GM20431 (cell line): ENCODE measurements at regions not wholly inside any gene's neighbourhood (a gene's known extent, or its start where the extent isn't known, plus 50 kb on each side); places are given as distances from the start of the nearest gene placed in this dataset.
"Not testable (repeated sequence)": the region's sequence is repeated elsewhere in the genome, so short reads cannot be mapped to it uniquely, and the experiment has no call there.

Experiments
- in situ Hi-C: fragments of 300-500 bp; cut with MseI, MboI; formaldehyde crosslinking; loops from one replicate; pipeline ENCODE4 v1.15.0; 2020; ENCODE audit warnings: low sequenced_read_pairs; ENCODE audit not compliant: unreplicated experiment

DNA sequence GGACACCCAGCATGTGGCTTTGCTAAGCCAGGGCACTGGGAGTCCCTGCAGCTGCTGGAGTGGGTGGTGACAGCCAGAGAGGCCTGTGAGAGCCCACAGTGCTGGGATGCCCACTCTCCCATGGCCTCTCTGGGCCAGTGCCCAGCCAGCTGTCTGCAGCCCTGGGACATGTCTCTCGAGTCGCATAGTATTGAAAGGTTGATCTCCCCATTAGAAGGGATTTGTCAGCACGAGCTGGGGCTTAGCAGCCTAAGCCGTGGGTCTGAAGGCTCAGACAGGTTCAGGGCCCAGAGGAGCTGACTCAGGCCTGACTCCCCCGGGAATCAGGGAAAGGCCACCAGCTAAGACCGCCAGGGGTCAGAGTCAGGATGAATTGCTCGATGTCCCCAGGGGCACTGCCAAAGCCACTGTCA lies 53.5 kb downstream of the FOXD2 start:
- in situ Hi-C loops, result no loop called here

DNA sequence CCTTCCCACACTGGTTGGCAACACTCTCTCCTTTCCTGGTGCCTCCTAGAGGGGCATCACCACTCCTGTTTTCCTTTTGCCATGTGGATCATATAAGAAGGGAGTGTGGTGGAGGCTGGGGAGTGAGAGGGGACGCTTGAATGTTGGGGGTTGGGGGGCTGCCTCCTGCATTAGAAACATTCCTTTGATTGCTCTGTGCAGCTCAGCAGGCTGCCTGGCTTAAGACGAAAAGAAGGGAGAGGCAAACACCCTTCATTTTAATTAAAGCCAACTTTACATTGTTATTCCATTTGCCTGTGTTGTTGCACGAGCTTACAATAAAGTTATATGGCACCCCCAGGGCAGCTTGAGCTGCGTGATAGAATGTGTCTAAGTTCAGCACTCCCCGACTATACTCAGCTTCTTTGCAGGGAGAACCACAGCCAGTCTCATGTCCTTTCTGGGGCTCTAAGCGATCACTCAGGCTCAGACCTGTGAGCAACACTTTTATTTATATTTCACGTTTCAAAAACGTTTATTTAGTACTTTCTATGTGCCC lies 57.4 kb downstream of the FOXD2 start:
- in situ Hi-C loops, result no loop called here

DNA sequence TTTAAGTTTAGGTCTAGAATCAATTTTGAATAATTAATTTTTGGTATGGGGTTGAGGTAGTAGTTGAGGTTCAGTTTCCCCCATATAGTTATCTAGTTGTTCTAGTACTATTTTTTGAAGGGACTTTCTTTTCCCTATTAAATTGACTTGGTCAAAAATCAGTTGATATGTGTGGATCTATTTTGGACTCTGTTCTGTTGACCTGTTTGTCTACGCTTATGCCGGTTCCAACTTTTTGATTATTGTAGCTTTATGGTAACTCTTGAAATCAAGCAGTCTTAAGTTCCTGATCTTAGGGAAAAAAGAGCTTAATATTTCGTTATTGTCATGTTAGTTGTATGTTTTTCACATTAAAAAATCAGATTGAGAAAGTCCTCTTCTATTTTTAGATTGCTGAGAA lies 60.7 kb downstream of the FOXD2 start:
- in situ Hi-C loops, result no loop called here

DNA sequence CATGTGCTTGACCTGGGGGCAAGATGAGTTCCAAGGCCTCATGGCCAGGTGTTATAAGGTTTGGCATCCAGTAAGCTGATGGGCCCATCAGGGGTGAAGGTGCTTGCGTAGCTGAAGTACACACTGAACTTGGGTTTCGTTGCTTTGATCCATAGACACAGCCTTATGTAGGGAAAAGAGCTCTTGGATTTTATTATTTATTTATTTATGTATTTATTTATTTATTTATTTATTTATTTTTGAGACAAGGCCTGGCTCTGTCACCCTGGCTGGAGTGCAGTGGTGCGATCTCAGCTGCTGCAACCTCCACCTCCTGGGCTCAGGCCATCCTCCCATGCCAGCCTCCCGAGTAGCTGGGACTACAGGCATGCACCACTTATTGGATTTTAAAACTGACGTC lies 63.2 kb downstream of the FOXD2 start:
- in situ Hi-C loops, result no loop called here

DNA sequence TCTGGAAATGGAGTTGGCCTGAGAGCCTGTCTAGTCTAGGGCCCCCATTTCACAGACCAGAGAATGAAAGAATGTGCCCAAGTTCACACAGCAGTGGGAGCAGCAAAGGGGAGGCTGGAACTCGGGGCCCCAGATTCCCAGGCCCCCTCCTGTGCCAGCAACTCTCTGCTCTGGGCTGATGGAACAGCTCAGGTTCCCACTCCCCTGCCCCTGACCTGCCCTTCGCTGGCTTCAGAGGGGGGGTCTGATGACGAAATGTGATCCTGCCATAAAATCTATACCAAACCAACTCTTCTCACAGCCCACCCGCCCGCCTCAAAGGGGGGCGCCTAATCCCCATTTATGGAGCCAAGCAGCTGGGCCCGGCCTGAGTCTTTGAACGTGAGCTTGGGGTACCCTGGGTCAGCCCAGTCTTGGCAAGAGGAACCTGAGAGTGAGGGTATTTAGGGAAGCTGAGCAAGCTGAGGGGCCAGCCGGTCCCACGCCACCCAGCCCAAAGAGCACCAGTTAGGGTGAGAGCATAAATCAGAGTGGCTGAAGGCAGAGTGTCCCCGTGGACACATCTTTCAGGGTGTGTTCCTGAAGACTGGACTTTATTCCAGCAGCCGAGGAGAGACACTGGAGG lies 65.0 kb downstream of the FOXD2 start:
- in situ Hi-C loops, result no loop called here

DNA sequence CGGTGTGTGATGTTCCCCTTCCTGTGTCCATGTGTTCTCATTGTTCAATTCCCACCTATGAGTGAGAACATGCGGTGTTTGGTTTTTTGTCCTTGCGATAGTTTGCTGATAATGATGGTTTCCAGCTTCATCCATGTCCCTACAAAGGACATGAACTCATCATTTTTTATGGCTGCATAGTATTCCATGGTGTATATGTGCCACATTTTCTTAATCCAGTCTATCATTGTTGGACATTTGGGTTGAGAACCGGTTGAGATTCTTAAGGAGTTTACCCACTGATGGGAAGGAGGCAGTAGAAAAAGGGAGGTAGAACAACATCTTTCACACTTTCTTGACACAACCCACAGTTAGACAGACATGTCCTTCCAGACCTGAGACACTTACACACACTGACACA lies 67.0 kb downstream of the FOXD2 start:
- in situ Hi-C loops, result not testable (repeated sequence)

DNA sequence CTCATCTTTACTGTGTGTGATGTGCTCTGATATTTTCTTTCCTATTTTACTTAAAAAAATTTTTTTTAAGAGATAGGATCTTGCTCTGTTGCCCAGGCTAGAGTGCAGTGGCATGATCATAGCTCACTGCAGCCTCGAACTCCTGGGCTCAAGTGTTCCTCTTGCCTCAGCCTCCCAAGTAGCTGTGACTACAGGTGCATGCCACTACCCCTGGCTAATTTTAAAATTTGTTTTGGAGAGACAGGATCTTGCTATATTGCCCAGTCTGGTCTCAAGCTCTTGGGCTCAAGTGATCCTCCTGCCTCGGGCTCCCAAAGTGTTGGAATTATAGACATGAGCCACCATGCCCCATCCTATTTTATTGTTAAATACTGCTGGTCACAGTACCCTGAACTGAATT lies 67.4 kb downstream of the FOXD2 start:
- in situ Hi-C loops, result no loop called here

DNA sequence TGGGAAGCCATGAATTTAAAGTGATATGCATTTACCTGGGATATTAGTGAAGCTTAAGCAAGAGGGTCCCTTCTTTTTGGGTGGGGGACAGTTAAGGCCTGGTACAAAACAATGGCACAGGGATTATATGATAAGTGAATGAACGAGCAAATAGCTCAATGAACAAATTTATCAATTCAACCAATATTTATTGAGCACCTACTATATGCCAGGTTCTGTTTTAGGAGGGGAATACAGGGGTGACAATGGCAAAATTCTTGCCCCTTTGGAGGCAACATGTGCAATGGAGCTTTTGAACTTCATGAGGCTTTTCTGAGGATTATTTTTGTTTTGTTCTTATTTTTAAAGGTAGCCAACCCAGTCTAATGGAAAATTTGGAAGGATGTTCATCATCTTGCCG lies 68.2 kb downstream of the FOXD2 start:
- in situ Hi-C loops, result no loop called here

DNA sequence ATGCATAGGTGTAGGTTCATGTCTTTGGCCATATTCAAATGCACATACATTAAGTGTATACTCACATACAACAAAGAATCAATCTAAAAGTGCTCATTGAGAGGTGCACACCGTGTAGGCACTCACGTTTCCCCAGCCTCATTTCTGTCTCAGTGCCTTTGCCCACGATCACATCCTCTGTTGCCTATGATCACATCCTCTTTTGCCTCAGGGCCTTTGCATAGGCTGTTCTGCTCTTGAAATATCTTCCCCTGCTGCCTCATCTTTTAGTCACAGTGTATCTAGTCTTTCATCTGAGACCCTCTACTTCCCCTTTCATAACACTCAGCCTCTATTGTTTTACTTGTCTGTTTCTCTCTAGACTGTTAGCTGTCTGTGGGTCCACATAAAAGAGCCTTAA lies 69.3 kb downstream of the FOXD2 start:
- in situ Hi-C loops, result no loop called here

DNA sequence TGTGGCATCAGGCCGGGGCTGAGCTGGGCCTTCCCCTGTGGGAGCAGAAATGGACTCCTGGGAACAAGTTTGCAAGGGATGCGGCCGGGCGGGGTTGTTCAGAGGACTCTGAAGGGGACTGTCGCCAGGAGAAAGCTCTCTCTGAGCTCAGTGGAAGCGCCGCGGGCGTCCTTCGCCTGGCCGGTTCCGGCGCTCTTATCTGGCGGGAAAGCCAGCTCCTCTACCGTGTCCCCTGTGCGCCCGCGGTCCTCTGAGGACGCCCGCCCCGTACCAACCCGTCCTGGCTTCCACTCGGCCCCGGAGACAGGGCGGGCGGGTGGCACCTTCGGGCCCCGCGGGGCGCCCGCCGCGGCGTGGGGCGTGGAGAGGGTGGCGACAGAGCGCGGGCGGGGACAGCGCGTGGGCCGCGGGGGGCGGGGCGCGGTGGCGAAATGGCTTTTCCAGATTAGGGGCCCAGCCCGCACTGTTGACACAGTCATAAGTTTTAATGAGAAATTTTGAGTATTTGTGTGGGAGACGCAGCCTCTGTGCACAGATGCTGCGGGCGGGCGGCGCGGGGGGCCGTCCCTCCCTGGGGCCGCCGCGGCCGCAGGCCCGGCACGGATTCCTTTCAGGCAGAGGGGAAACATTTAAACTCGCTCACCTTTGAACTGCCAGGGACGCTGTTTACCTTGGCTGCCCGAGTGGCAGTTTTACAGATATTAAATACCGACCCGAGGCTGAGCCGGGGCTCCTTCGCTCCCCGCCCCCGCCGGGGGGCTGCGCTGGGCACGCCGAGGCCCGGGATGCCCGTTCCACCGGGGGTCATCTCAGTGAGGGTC lies 70.2 kb downstream of the FOXD2 start:
- in situ Hi-C loops, result no loop called here

DNA sequence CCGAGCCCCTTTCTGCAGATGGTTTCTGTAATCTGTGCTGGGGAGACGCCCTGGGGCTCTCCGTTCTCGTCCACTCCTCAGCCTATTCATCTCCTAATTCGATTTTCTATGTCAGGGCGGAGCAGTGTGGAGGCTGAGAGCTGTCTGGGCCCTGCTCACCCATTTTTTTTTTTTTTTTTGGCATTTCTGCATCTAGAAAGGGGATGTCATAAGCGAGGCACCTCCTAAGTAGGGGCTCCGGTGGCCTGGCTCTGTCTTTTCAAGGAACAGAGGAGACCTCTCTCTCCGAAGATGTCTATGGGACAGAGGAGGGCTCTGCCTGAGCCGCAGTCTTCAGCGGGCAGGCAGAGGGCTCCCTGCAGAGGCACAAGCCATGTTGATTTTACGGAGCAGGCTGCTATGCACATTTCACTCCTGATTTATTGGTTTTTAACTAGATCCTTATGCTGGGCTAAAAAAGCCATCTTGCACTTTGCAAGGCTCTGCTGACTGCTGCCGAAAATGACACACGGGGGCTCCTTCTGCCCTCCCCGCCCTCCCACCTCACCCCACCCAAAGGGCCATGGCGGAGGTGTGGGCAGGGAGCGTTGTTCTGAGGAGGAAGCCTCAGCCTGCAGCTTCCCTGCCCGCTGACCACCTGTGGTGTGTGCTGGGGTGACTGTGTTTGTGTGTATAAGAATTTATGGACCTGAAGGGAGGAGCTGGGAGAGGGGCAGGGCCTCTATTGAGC lies 71.0 kb downstream of the FOXD2 start:
- in situ Hi-C loops, result no loop called here

DNA sequence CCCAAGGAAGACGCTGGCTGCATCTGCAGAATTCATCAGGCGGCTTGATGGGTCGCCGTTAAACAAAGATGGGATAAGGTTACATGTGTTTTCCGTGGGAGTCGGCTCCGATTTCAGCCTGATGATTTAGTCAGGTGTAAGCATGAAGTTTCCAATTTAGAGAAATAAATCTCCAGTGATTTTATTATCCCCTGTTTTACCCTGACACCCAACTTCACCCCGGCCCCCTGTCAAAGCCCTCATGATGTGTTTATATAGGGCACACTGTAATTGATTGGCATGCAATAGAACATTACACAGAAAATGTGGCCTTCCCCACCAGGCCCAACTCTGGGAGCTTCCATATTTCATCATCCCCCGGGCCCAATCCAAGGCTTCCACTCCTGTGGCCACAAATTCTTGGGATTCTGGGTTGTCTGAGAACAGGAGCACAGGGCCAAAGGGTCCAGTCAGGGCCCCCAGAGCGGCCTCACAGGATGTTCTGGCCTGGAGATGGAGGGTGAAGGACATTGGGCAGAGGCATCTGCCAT lies 72.5 kb downstream of the FOXD2 start:
- in situ Hi-C loops, result no loop called here

DNA sequence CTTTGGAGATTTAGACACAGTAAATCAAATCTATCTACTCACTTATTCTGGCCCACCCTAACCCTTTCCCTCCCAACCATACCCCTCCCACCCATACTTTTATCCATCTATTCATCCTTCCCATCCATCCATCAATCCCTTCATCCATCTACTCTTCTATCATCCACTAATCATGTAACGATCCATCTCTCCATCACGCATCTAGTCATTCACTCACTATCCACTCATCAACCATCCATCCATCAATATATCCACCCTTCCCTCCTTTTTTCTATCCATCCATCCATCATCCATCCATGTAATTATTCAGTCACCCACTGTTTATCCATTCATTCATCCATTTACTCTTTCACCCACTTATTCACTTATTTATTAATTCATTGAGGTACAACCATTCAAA lies 74.0 kb downstream of the FOXD2 start:
- in situ Hi-C loops, result no loop called here

DNA sequence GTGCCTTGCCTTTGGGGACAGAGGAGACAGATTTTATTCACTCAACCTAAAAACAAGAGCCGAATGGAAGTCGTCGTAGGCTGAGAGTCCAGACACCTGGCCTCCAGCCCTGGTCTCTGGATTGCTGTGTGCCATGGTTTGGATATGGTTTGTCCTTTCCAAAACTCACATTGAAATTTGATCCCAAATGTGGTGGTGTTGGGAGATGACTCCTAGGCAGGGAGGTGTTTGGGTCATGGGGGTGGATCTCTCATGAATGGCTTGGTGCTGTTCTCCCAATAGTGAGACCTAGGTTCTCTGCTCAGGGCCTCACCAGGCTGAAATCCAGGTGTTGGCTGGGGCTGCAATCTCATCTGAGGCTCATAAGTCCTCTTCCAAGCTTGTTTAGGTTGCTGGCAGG lies 75.5 kb downstream of the FOXD2 start:
- in situ Hi-C loops, result no loop called here

DNA sequence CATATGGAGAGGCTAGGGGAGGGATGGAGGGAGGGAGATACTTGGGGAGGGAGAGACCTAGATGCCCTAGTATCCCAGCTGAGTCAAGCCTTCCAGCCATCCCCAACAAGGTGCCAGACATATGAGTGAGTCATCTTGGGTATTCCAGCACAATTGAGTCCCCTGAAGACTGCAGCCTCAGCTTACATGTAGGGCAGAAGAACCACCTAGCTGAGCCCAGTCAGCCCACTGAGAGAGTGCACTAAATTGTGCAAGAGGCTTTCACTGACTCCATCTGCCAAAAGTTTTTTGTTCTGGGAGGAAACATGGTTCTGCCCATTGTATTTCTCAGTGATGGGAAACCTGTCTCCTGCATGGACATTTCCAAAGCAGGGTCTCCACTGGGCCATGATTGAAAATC lies 76.4 kb downstream of the FOXD2 start:
- in situ Hi-C loops, result no loop called here

DNA sequence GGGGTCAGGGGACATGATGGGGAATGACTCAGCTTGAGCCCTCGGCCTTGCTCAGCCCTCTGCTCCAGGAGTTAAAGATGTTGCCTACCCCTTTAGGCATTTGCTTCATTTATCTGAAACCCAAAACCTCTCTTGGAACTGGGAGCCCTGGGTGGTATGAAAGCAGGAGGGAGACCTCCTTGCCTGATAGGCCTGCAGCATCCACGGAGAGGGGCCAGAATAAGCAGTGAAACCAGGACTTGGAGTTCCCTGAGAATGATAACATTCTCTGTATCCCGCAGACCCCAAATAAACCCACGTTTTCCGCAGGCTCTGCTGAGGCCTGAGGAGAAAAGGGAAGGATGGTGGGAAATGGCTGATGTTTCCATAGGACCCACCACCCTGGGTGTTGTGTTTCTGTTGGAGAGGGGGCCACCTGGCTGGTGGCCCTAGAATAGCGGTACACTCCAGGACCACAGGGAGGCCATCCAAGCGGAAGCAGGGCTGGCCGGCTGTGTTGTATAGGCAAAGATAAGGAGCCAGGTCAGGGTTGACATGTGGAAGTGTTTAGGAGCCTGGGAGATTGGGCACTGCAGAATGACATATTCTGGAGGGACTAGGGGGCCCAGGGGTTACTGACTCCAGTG lies 77.4 kb downstream of the FOXD2 start:
- in situ Hi-C loops, result no loop called here

DNA sequence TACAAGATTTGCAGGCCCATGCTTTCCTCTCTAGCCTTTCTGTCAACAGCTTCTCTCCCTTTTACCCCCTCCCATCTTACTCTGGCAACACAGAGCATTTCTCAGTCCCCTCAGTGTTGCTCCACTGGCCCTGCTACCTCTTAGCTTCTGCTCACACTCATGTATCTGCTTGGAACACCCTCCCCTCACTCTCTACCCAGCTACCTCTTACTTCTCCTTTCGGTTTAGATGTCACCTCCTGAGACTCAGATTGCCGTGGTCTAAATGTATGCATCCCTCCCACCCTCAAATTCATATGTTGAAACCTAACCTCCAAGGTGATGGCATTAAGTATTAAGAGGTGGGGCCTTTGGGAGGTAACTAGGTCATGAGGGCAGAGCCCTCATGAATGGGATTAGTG lies 80.1 kb downstream of the FOXD2 start:
- in situ Hi-C loops, result no loop called here

DNA sequence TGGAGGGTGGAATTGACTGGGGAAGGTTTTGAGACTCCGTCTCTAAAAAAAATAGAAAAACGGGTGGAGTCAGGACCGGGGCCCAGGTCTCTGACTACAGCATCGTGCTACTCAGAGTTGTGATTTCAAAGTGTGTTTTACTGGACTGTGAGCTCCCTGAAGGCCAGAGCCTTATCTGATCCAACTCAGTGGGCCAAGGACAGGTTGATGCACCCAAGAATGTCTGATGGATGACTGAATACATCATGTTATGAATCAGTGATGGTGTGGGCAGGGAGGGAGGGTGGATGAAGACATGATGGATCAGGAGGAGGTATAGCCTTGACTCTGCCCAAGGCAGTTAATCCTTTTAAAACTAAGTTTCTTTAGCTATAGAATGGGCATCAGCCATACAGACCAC lies 81.6 kb downstream of the FOXD2 start:
- in situ Hi-C loops, result no loop called here

DNA sequence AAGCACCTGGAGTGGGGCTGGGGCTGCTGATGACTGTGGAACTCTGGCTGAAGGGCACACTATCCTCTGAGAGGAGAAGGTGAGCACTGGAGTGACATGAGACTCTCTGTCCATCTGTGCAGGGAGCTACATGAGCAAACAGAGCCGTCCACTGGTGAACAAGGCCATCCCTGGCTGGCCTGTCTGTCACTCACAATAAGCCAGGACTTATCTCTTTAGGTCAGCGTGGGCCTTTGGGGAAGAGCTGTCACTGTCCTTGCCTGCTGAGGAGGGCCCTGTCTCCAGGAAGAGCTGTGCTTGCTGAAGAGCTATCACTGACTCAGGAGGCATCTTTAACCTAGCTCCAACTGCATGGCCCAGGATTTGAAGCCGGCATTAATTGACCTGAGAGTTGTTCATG lies 82.1 kb downstream of the FOXD2 start:
- in situ Hi-C loops, result no loop called here
